Pons (tissue), 1 donor: ENCODE measurements at regions not wholly inside any gene's neighbourhood (a gene's known extent, or its start where the extent isn't known, plus 50 kb on each side); places are given as distances from the start of the nearest gene placed in this dataset.
"Not testable (repeated sequence)": the region's sequence is repeated elsewhere in the genome, so short reads cannot be mapped to it uniquely, and the experiment has no call there.

ENCODE experiments used
- DNase-seq: peaks from one replicate; pipeline ENCODE4 v3.0.0-alpha.2; 2016; ENCODE audit warnings: low spot score

- no peak for DNase-seq
Observed at GRCh38 chr2:91839904-91840868, 3031.0 kb upstream of the TEKT4 start.

- not testable (repeated sequence) for DNase-seq
Observed at GRCh38 chr2:91842264-91842663, 3029.0 kb upstream of the TEKT4 start.

DNA sequence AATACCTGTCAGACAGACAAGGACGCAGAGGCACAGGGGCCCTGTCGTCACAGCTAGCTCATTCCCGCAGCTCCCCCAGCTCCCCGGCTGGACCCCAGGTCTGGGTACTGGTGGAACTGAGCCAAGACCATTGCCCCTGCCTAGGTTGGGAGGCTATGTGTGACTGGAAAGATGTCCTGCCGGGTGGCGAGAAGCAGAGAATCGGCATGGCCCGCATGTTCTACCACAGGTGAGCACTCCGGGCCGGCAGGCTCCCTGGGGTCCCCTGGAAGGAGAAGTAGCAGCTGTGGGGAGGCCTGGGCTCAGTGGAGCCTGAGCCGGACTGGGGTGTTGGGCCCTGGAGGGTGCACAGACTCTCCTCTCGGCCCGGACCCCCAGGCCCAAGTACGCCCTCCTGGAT, 3028.3 kb upstream of the TEKT4 start:
- DNase-seq, result not testable (repeated sequence)

GRCh38 chr2:91843723-91844450, 3027.3 kb upstream of the TEKT4 start:
- not testable (repeated sequence) for DNase-seq

GRCh38 chr2:91844451-91844825, 3026.8 kb upstream of the TEKT4 start:
- DNase-seq, result not testable (repeated sequence)

GRCh38 chr2:91846388-91846787, 3024.8 kb upstream of the TEKT4 start:
- DNase-seq, result not testable (repeated sequence)

DNA sequence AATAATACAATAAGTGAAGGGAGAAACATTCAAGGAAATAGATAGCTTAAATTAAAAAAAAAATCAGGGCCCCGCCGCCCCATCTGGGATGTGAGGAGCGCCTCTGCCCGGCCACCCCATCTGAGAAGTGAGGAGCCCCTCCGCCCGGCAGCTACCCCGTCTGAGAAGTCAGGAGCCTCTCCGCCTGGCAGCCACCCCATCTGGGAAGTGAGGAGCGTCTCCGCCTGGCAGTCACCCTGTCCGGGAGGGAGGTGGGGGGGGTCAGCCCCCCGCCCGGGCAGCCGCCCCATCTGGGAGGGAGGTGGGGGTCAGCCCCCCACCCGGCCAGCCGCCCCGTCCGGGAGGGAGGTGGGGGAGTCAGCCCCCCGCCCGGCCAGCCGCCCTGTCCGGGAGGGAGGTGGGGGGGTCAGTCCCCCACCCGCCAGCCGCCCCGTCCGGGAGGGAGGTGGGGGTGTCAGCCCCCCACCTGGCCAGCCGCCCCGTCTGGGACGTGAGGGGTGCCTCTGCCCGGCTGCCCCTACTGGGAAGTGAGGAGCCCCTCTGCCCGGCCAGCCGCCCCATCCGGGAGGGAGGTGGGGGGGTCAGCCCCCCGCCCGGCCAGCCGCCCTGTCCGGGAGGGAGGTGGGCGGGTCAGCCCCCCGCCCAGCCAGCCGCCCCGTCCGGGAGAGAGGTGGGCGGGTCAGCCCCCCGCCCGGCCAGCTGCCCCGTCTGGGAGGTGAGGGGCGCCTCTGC, 3019.4 kb upstream of the TEKT4 start:
- not testable (repeated sequence) for DNase-seq

- not testable (repeated sequence) for DNase-seq
Observed at GRCh38 chr2:91856971-91857370, 3014.3 kb upstream of the TEKT4 start.

DNA sequence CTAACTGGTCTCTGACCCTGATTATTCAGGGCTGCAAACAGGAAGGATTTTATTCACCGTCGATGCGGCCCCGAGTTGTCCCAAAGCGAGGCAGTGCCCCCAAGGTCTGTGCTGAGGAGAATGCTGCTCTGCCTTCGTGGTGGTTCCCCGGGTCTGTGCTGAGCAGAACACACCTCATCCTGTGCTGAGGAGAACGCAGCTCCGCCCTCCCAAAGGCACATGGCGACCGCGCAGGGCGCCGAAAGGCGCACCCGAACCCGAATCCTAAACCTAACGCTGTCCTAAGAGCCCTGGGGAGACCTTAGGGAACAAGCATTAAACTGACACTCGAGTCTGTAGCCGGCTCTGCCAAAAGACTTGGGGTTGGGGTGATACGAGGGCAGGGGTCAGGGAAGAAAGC, 3013.5 kb upstream of the TEKT4 start:
- not testable (repeated sequence) for DNase-seq

GRCh38 chr2:91871716-91872115, 2999.5 kb upstream of the TEKT4 start:
- DNase-seq, result not testable (repeated sequence)

GRCh38 chr2:91873416-91873815, 2997.8 kb upstream of the TEKT4 start:
- not testable (repeated sequence) for DNase-seq

- not testable (repeated sequence) for DNase-seq
Observed at GRCh38 chr2:91877658-91878210, 2993.5 kb upstream of the TEKT4 start.

DNA sequence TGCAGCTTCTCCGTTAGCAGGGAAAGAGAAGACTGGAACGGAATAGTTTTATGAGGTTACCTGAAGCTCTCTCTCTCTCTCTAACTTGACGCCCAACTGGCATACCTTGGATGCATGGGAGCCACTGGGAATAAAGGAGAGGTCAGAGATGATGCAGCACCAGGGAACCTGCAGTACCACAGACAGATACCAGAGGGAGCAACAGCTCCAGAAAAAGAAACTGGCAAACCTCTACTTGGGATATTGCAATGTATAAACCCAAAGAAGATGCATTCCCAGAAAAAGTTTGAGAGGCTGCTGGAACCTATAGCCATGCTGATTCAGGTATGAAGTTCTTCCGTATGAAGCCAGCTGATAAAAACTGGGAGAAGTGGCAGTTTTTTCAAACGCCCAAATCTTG, 2976.1 kb upstream of the TEKT4 start:
- not testable (repeated sequence) for DNase-seq

DNA sequence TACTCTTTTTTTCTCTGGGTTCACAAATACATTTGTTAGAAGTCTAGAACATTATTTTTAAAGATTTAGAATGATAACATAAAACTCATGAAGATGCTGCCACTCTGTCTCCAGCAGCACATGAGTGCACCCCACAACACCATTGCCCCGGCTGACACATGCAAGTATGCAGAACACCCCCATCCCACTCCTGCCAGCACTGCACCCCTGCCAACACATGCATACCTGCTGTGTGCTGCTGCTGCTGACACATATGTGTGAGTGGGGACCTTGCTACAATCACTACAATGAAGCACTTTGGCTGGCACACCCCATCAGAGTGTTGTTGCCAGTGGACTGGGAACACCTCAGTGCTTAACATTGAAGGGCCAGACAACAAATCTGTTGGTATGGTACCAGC, 2953.6 kb upstream of the TEKT4 start:
- DNase-seq, result not testable (repeated sequence)
